Neural progenitor cell (in vitro differentiated cells): ENCODE measurements at regions not wholly inside any gene's neighbourhood (a gene's known extent, or its start where the extent isn't known, plus 50 kb on each side); places are given as distances from the start of the nearest gene placed in this dataset.

ENCODE experiments used
- CTCF ChIP-seq: fragments of 200-600 bp; sonication (generic); IDR thresholded peaks from 2 replicates; pipeline ENCODE4 v1.5.1; 2017; ENCODE audit warnings: antibody characterized with exemption, mild to moderate bottlenecking
- EZH2 ChIP-seq: fragments of 200-600 bp; sonication (generic); IDR thresholded peaks from 2 replicates; pipeline ENCODE4 v1.6.1; 2017; ENCODE audit warnings: antibody characterized with exemption, mild to moderate bottlenecking, moderate library complexity

- no peak for TF ChIP-seq CTCF
- TF ChIP-seq EZH2, result no peak
Observed at GRCh38 chr19:30207357-30207756, 164.8 kb upstream of the ZNF536 start.
